Ishikawa (cell line): ENCODE measurements at regions not wholly inside any gene's neighbourhood (a gene's known extent, or its start where the extent isn't known, plus 50 kb on each side); places are given as distances from the start of the nearest gene placed in this dataset.

Experiments used
- CEBPB ChIP-seq: IDR thresholded peaks from 2 replicates; pipeline ENCODE4 v1.6.1; 2012
- CREB1 ChIP-seq: IDR thresholded peaks from 2 replicates; pipeline ENCODE4 v1.6.1; 2012; ENCODE audit warnings: low read depth
- EGR1 ChIP-seq: IDR thresholded peaks from 2 replicates; pipeline ENCODE4 v1.6.1; 2012
- EP300 ChIP-seq: IDR thresholded peaks from 2 replicates; pipeline ENCODE4 v1.6.1; 2012; ENCODE audit warnings: borderline replicate concordance
- FOXM1 ChIP-seq: IDR thresholded peaks from 2 replicates; pipeline ENCODE4 v1.6.1; 2012; ENCODE audit warnings: low read depth, borderline replicate concordance
- NFIC ChIP-seq: IDR thresholded peaks from 2 replicates; pipeline ENCODE4 v1.6.1; 2012
- RAD21 ChIP-seq: IDR thresholded peaks from 2 replicates; pipeline ENCODE4 v1.6.1; 2012; ENCODE audit warnings: low read depth
- REST ChIP-seq: IDR thresholded peaks from 2 replicates; pipeline ENCODE4 v1.6.1; 2012; ENCODE audit warnings: low read depth, mild to moderate bottlenecking
- TAF1 ChIP-seq: IDR thresholded peaks from 2 replicates; pipeline ENCODE4 v1.6.1; 2012; ENCODE audit warnings: low read depth, mild to moderate bottlenecking
- TCF12 ChIP-seq: IDR thresholded peaks from 2 replicates; pipeline ENCODE4 v1.6.1; 2012; ENCODE audit warnings: low read depth
- TEAD4 ChIP-seq: IDR thresholded peaks from 2 replicates; pipeline ENCODE4 v1.6.1; 2012
- USF1 ChIP-seq: IDR thresholded peaks from 2 replicates; pipeline ENCODE4 v1.6.1; 2012
- YY1 ChIP-seq: IDR thresholded peaks from 2 replicates; pipeline ENCODE4 v1.6.1; 2012; ENCODE audit warnings: low read depth
- ZBTB7A ChIP-seq: IDR thresholded peaks from 2 replicates; pipeline ENCODE4 v1.6.1; 2012; ENCODE audit warnings: low read depth
- TF ChIP-seq, protein P1 (sequence below): IDR thresholded peaks from 2 replicates; pipeline ENCODE4 v1.6.1; 2012

- TF ChIP-seq FOXM1 (no peak), USF1 (no peak), CREB1 (no peak), NFIC (no peak), YY1 (no peak), REST (no peak), CEBPB (no peak), EP300 (no peak), TAF1 (no peak), EGR1 (no peak), ZBTB7A (no peak)
- TF ChIP-seq, protein P1, sequence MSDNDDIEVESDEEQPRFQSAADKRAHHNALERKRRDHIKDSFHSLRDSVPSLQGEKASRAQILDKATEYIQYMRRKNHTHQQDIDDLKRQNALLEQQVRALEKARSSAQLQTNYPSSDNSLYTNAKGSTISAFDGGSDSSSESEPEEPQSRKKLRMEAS = no peak
These were observed 85.8 kb downstream of the CXXC4 start for GRCh38 chr4:104408878-104409277.

DNA sequence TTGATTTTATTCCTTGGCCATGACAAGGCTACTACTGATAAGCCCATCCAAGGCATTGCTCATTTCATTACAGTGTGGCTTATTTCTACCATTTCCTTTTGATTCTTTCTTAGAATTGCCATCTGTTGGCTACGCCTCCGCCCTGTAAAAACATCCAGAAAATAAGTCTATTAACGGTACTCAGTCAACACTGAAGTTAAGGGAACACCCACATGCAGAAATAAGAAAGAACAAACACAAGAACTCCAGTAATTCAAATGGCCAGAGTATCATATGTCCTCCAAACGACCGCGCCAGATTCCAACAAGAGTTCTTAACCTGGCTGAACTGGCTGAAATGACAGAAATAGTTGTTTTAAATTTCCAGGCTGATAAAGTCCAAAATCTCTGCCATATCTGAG is 90.3 kb downstream of the CXXC4 start:
- TF ChIP-seq USF1 = no peak
- no peak for TF ChIP-seq ZBTB7A
- TF ChIP-seq CEBPB = no peak
- TF ChIP-seq, protein P1 = no peak
- no peak for TF ChIP-seq NFIC
- no peak for TF ChIP-seq CREB1
- no peak for TF ChIP-seq YY1
- no peak for TF ChIP-seq TCF12
- TF ChIP-seq REST = no peak
- TF ChIP-seq TAF1 = no peak

DNA sequence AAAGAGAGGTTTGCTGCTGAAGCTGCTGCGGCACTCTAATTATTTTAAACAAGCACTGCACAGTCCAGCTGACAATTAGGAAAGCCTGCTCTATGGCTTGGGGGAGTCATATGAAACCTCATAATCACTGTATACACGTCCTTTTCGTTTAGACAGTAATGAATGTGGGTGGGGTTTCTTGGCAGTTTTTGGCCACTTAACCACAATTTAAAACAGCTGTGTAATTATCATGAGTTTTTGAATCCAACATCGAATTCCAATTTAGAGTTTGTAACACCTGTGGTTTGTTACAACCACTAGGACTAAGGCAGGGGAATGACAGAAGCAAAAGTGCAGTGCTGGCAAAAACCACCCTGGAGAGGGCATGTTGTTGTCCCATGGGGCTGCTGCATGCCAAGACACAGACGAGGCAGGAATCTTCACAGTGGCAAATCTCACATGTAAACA is 99.5 kb downstream of the CXXC4 start:
- no peak for TF ChIP-seq CEBPB
- no peak for TF ChIP-seq REST
- TF ChIP-seq YY1 = no peak
- TF ChIP-seq USF1 = no peak
- TF ChIP-seq NFIC = no peak
- TF ChIP-seq, protein P1 = no peak
- TF ChIP-seq TAF1 = no peak
- no peak for TF ChIP-seq CREB1
- TF ChIP-seq TCF12 = no peak
- TF ChIP-seq FOXM1 = no peak

GRCh38 chr4:104394406-104395167 is 100.1 kb downstream of the CXXC4 start:
- no peak for TF ChIP-seq REST
- TF ChIP-seq EGR1 = no peak
- TF ChIP-seq RAD21 = no peak
- TF ChIP-seq CREB1 = no peak
- no peak for TF ChIP-seq USF1
- TF ChIP-seq ZBTB7A = no peak
- no peak for TF ChIP-seq YY1
- TF ChIP-seq TCF12 = no peak
- no peak for TF ChIP-seq TEAD4
- no peak for TF ChIP-seq TAF1
- TF ChIP-seq NFIC = no peak
- TF ChIP-seq, protein P1 = no peak
- no peak for TF ChIP-seq CEBPB
- no peak for TF ChIP-seq FOXM1
- TF ChIP-seq EP300 = no peak
